ENCODE measurements at regions not wholly inside any gene's neighbourhood (a gene's known extent, or its start where the extent isn't known, plus 50 kb on each side); places are given as distances from the start of the nearest gene placed in this dataset.

- no peak overlapping the region for H3K4me2 ChIP-seq (ENCODE audit: low read length)
- no peaks in the 10 kb centered on the region for H3K4me1 ChIP-seq (ENCODE audit: insufficient read depth, low read length, poor library complexity, severe bottlenecking)
- no peaks in the 10 kb centered on the region for H4K20me1 ChIP-seq (ENCODE audit: insufficient read depth, low read length)
- no peaks in the 10 kb centered on the region for H3K79me2 ChIP-seq (ENCODE audit: insufficient read depth, low read depth, low read length)
- H2AFZ ChIP-seq (ENCODE audit: low read length) = no peak overlapping the region
- 0 out of 2 replicates have a peak, but pooled peaks cover 3% of the 10 kb centered on the region for H3K9me3 ChIP-seq (ENCODE audit: low read length)
- no peak for DNase-seq (ENCODE audit: low spot score)
- CTCF ChIA-PET (ENCODE audit: unreplicated experiment) = no interaction called here
- H3K36me3 ChIP-seq (ENCODE audit: insufficient read depth, low read length) = no peaks in the 10 kb centered on the region
- POLR2A ChIA-PET = no interaction called here
- no TSS peak for BruUV-seq (replicated peaks)
- H3K4me3 ChIP-seq (ENCODE audit: low read depth, low read length, poor library complexity, severe bottlenecking) = no peak overlapping the region
- no peaks in the 10 kb centered on the region for H3K9me2 ChIP-seq (ENCODE audit: insufficient read depth, low read length)
- no peak for TF ChIP-seq EZH2phosphoT487 (IDR thresholded peaks at IDR 0.05; ENCODE audit: borderline replicate concordance, low read depth, low read length)
- intact Hi-C loops (cut with micrococcal nuclease; ENCODE audit: unreplicated experiment) = no loop called here
- no peak overlapping the region for H3K27ac ChIP-seq (ENCODE audit: low read depth, low read length, poor library complexity, severe bottlenecking)
Measured at GRCh38 chr5:30324083-30324482, 869.4 kb upstream of the CDH6 start.

GRCh38 chr5:30287890-30288289 is 905.6 kb upstream of the CDH6 start:
- no peak overlapping the region for H3K27ac ChIP-seq (ENCODE audit: low read depth, low read length, poor library complexity, severe bottlenecking)
- intact Hi-C loops (cut with micrococcal nuclease; ENCODE audit: unreplicated experiment) = no loop called here
- H4K20me1 ChIP-seq (ENCODE audit: insufficient read depth, low read length) = no peaks in the 10 kb centered on the region
- H3K4me1 ChIP-seq (ENCODE audit: insufficient read depth, low read length, poor library complexity, severe bottlenecking) = no peaks in the 10 kb centered on the region
- no peaks in the 10 kb centered on the region for H3K79me2 ChIP-seq (ENCODE audit: insufficient read depth, low read depth, low read length)
- H3K4me3 ChIP-seq (ENCODE audit: low read depth, low read length, poor library complexity, severe bottlenecking) = no peak overlapping the region
- BruUV-seq (replicated peaks) = no TSS peak
- CTCF ChIA-PET (ENCODE audit: unreplicated experiment) = no interaction called here
- H3K4me2 ChIP-seq (ENCODE audit: low read length) = no peak overlapping the region
- no peak overlapping the region for H2AFZ ChIP-seq (ENCODE audit: low read length)
- POLR2A ChIA-PET = no interaction called here
- H3K36me3 ChIP-seq (ENCODE audit: insufficient read depth, low read length) = no peaks in the 10 kb centered on the region
- TF ChIP-seq EZH2phosphoT487 (IDR thresholded peaks at IDR 0.05; ENCODE audit: borderline replicate concordance, low read depth, low read length) (no peak), CTCF (conservative IDR thresholded peaks at IDR 0.05; ENCODE audit: low read length) (no peak)
- no peaks in the 10 kb centered on the region for H3K9me2 ChIP-seq (ENCODE audit: insufficient read depth, low read length)
- no peak for DNase-seq (ENCODE audit: low spot score)
- peaks cover 12% of the 10 kb centered on the region; the same call in 1 of the 2 replicates for H3K9me3 ChIP-seq (ENCODE audit: low read length)

DNA sequence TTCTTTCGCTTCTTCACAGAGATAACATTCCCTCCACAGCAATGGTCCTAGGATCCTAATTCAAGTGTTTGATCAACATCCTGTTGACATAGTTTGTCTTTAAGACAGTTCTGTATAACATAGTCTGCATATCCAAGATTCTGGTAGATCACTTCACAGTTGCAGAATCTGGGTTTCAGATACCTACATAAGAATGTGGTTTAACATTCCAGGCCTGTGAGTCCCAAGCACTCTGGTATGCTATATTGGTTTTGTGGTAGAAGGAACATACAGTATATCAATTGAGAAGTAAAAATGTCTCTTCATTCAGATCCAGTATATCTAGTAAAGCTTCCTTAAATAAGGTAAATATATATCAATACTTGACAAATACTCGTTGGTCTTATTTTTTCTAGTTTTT is 914.2 kb upstream of the CDH6 start:
- Histone ChIP-seq H2AFZ (ENCODE audit: low read length) (no peak overlapping the region), H4K20me1 (ENCODE audit: insufficient read depth, low read length) (no peaks in the 10 kb centered on the region), H3K9me2 (ENCODE audit: insufficient read depth, low read length) (no peaks in the 10 kb centered on the region), H3K4me3 (ENCODE audit: low read depth, low read length, poor library complexity, severe bottlenecking) (no peak overlapping the region), H3K27ac (ENCODE audit: low read depth, low read length, poor library complexity, severe bottlenecking) (no peak overlapping the region), H3K79me2 (ENCODE audit: insufficient read depth, low read depth, low read length) (no peaks in the 10 kb centered on the region), H3K36me3 (ENCODE audit: insufficient read depth, low read length) (no peaks in the 10 kb centered on the region), H3K9me3 (ENCODE audit: low read length) (no peaks in the 10 kb centered on the region), H3K4me2 (ENCODE audit: low read length) (no peak overlapping the region), H3K4me1 (ENCODE audit: insufficient read depth, low read length, poor library complexity, severe bottlenecking) (no peaks in the 10 kb centered on the region)
- TF ChIP-seq EZH2phosphoT487 (IDR thresholded peaks at IDR 0.05; ENCODE audit: borderline replicate concordance, low read depth, low read length) (no peak), CTCF (conservative IDR thresholded peaks at IDR 0.05; ENCODE audit: low read length) (no peak)
- BruUV-seq (replicated peaks) = no TSS peak
- no peak for DNase-seq (ENCODE audit: low spot score)
- ChIA-PET POLR2A (no interaction called here), CTCF (ENCODE audit: unreplicated experiment) (no interaction called here)
- intact Hi-C loops (cut with micrococcal nuclease; ENCODE audit: unreplicated experiment) = no loop called here

Measured in OCI-LY7 (cell line).